Loucy (cell line): ENCODE measurements at regions not wholly inside any gene's neighbourhood (a gene's known extent, or its start where the extent isn't known, plus 50 kb on each side); places are given as distances from the start of the nearest gene placed in this dataset.

Experiments
- CTCF ChIP-seq: fragments of 200-600 bp; sonication (generic); conservative IDR thresholded peaks from 2 replicates; pipeline ENCODE4 v1.5.1; 2014; ENCODE audit warnings: mild to moderate bottlenecking, antibody characterized with exemption, low read length
- EZH2phosphoT487 ChIP-seq: fragments of 200-600 bp; IDR thresholded peaks from 2 replicates; pipeline ENCODE4 v1.6.1; 2018; ENCODE audit warnings: antibody characterized with exemption, mild to moderate bottlenecking, moderate library complexity, borderline replicate concordance

- TF ChIP-seq CTCF (no peak), EZH2phosphoT487 (no peak)
Observed at GRCh38 chr9:110078604-110079003, 129.4 kb downstream of the C9orf152 start.
